CD4-positive, alpha-beta T cell (primary cell): ENCODE measurements at regions not wholly inside any gene's neighbourhood (a gene's known extent, or its start where the extent isn't known, plus 50 kb on each side); places are given as distances from the start of the nearest gene placed in this dataset.
A peak's percentile ranks its signal among the peaks of the same experiment; 100 is the strongest.

ENCODE experiments used
- ATAC-seq: fragments of 200-7000 bp; cut with Tn5 transposase; one replicate; pipeline ENCODE4 v1.10.0; 2022; ENCODE audit warnings: mild to moderate bottlenecking; ENCODE audit not compliant: poor library complexity
- CTCF ChIA-PET: fragments of 350-600 bp; sonication (Branson Sonifier 250); formaldehyde crosslinking; loops from one replicate; lab custom pipeline; 2021; ENCODE audit warnings: antibody characterized with exemption, inconsistent platforms; lab: Charles Lee
- POLR2A ChIA-PET: fragments of 350-600 bp; sonication (Branson Sonifier 250); formaldehyde crosslinking; loops from one replicate; lab custom pipeline; 2021; ENCODE audit warnings: antibody characterized with exemption, inconsistent platforms; lab: Charles Lee
- DNase-seq, 14 experiments: peaks; one replicate each; pipeline ENCODE4 v3.0.0-alpha.2; 2013 to 2020; ENCODE audit warnings: mixed read lengths in 2 of 14
- H3K27ac ChIP-seq, 2 donors: one replicate each; pipeline versions ENCODE4 v1.5.1 to v1.7.0; 2013; ENCODE audit warnings: low read length in 2 of 2, low read depth in 1 of 2, mild to moderate bottlenecking in 1 of 2
- H3K27me3 ChIP-seq, 2 experiments: 1 replicate in 1 of 2; 2 replicates in 1 of 2; pipeline versions ENCODE4 v1.6.1 to v1.7.0; 2013; ENCODE audit warnings: low read length in 2 of 2, control low read depth in 1 of 2, mild to moderate bottlenecking in 1 of 2, moderate library complexity in 1 of 2; ENCODE audit not compliant: insufficient read depth in 2 of 2, control insufficient read depth in 1 of 2
- H3K36me3 ChIP-seq: one replicate; pipeline ENCODE4 v1.6.1; 2013; ENCODE audit warnings: low read length, control low read depth; ENCODE audit not compliant: insufficient read depth
- H3K4me1 ChIP-seq: one replicate; pipeline ENCODE4 v1.6.1; 2013; ENCODE audit warnings: low read length, control low read depth; ENCODE audit not compliant: insufficient read depth
- H3K4me3 ChIP-seq: one replicate; pipeline ENCODE4 v1.5.1; 2013; ENCODE audit warnings: mild to moderate bottlenecking, low read length, moderate library complexity
- H3K9me3 ChIP-seq, 2 experiments: 1 replicate in 1 of 2; 2 replicates in 1 of 2; pipeline versions ENCODE4 v1.6.1 to v1.7.0; 2013; ENCODE audit warnings: low read length in 2 of 2, mild to moderate bottlenecking in 2 of 2, control low read depth in 1 of 2, moderate library complexity in 1 of 2; ENCODE audit not compliant: control insufficient read depth in 1 of 2, insufficient read depth in 1 of 2
- H3K27ac Mint-ChIP-seq: one replicate; pipeline ENCODE4 v1.8.0; 2020; ENCODE audit warnings: mixed read lengths
- H3K27me3 Mint-ChIP-seq: one replicate; pipeline ENCODE4 v1.8.0; 2021; ENCODE audit warnings: mixed read lengths
- H3K36me3 Mint-ChIP-seq: one replicate; pipeline ENCODE4 v1.8.0; 2021; ENCODE audit warnings: low read depth, mixed read lengths
- H3K4me1 Mint-ChIP-seq: one replicate; pipeline ENCODE4 v1.8.0; 2021; ENCODE audit warnings: low read depth, mixed read lengths
- H3K4me3 Mint-ChIP-seq: one replicate; pipeline ENCODE4 v1.8.0; 2020; ENCODE audit warnings: mild to moderate bottlenecking, mixed read lengths
- H3K9me3 Mint-ChIP-seq: one replicate; pipeline ENCODE4 v1.8.0; 2020; ENCODE audit warnings: mixed read lengths
- CTCF ChIP-seq: fragments of 200-600 bp; IDR thresholded peaks from one replicate; pipeline ENCODE4 v1.8.0; 2022; ENCODE audit warnings: antibody characterized with exemption, mild to moderate bottlenecking
- intact Hi-C, 2 experiments: fragments of 100-400 bp; cut with DNase I in 1 of 2; cut with micrococcal nuclease in 1 of 2; formaldehyde crosslinking; loops; one replicate each; pipeline versions ENCODE4 v1.15.1 to v1.9.0; 2023 to 2025; cut with DNase I, micrococcal nuclease

GRCh38 chr15:69623392-69624154 lies 171.0 kb downstream of the RPLP1 start:
- Mint-ChIP-seq H3K9me3 (no peaks in the 10 kb centered on the region), H3K27me3 (peaks cover 14% of the 10 kb centered on the region), H3K36me3 (no peaks in the 10 kb centered on the region), H3K4me3 (no peak overlapping the region), H3K4me1 (no peaks in the 10 kb centered on the region), H3K27ac (no peak overlapping the region)
- H3K4me1 ChIP-seq = peaks cover 7% of the 10 kb centered on the region
- POLR2A ChIA-PET = no interaction called here
- ATAC-seq = no peak
- no peaks in the 10 kb centered on the region for H3K27me3 ChIP-seq
- no peaks in the 10 kb centered on the region for H3K9me3 ChIP-seq
- no peak for DNase-seq
- TF ChIP-seq CTCF = no peak
- no peak overlapping the region for H3K4me3 ChIP-seq
- intact Hi-C loops = no loop called here
- H3K36me3 ChIP-seq = no peaks in the 10 kb centered on the region
- no peak overlapping the region for H3K27ac ChIP-seq
- CTCF ChIA-PET = no interaction called here

- Histone ChIP-seq H3K4me1 (peaks cover 7% of the 10 kb centered on the region), H3K36me3 (no peaks in the 10 kb centered on the region), H3K4me3 (no peak overlapping the region), H3K27ac (no peak overlapping the region), H3K27me3 (no peaks in the 10 kb centered on the region), H3K9me3 (no peaks in the 10 kb centered on the region)
- H3K9me3 Mint-ChIP-seq = no peaks in the 10 kb centered on the region
- no peaks in the 10 kb centered on the region for H3K36me3 Mint-ChIP-seq
- no peak for TF ChIP-seq CTCF
- peaks cover 14% of the 10 kb centered on the region for H3K27me3 Mint-ChIP-seq
- no peak overlapping the region for H3K27ac Mint-ChIP-seq
- intact Hi-C loops = no loop called here
- ChIA-PET CTCF (no interaction called here), POLR2A (no interaction called here)
- no peak for ATAC-seq
- DNase-seq = peak in 1 of 14 experiments; percentile 20
- no peak overlapping the region for H3K4me3 Mint-ChIP-seq
- H3K4me1 Mint-ChIP-seq = no peaks in the 10 kb centered on the region
Measured at GRCh38 chr15:69624155-69624520, 171.5 kb downstream of the RPLP1 start.

GRCh38 chr15:69624816-69625215 lies 172.2 kb downstream of the RPLP1 start:
- ChIA-PET CTCF (no interaction called here), POLR2A (no interaction called here)
- Histone ChIP-seq H3K27me3 (peaks cover 0 to 1% of the 10 kb centered on the region in 2 experiments), H3K36me3 (no peaks in the 10 kb centered on the region), H3K4me1 (peaks cover 8% of the 10 kb centered on the region), H3K27ac (no peak overlapping the region), H3K9me3 (peaks cover 0 to 5% of the 10 kb centered on the region in 2 experiments), H3K4me3 (no peak overlapping the region)
- intact Hi-C loops = no loop called here
- Mint-ChIP-seq H3K27me3 (peaks cover 14% of the 10 kb centered on the region), H3K36me3 (no peaks in the 10 kb centered on the region), H3K27ac (no peak overlapping the region), H3K4me1 (no peaks in the 10 kb centered on the region), H3K9me3 (no peaks in the 10 kb centered on the region), H3K4me3 (no peak overlapping the region)
- no peak for TF ChIP-seq CTCF
- no peak for DNase-seq
- no peak for ATAC-seq
